ENCODE measurements at regions not wholly inside any gene's neighbourhood (a gene's known extent, or its start where the extent isn't known, plus 50 kb on each side); places are given as distances from the start of the nearest gene placed in this dataset.

DNA sequence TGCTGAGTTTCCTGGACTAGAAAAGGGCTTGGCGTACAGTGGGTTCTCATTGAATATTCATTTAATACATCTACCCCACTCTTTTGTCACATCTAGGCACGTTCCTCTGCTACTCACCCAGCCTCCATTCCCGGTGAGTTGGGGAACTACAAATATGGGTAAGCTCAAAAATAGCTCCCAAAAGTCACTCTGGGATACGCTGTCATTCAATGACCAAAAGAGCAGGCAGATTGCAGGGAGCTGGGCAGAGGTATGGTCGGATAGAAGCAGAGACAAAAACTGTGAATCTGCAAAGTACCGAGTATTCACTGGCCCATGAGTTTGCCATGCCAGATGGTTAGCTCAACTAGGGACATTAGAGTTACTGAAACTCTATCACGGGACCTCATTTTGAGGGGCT is 103.9 kb upstream of the SASH1 start:
- Mint-ChIP-seq H3K27ac (no peak overlapping the region), H3K4me3 (no peak overlapping the region), H3K27me3 (ENCODE audit: low read depth in 2 of 2) (peaks cover 4 to 9% of the 10 kb centered on the region in 2 donors), H3K4me1 (no peaks in the 10 kb centered on the region), H3K36me3 (no peaks in the 10 kb centered on the region), H3K9me3 (no peaks in the 10 kb centered on the region)
- Histone ChIP-seq H3K9me3 (ENCODE audit: control insufficient read depth, insufficient read depth, low read length) (no peaks in the 10 kb centered on the region), H3K27me3 (ENCODE audit: control insufficient read depth, insufficient read depth, low read length) (no peaks in the 10 kb centered on the region), H3K4me3 (ENCODE audit: low read length) (no peak overlapping the region), H3K4me1 (ENCODE audit: control insufficient read depth, insufficient read depth, low read length) (no peaks in the 10 kb centered on the region), H3K27ac (ENCODE audit: low read length) (no peak overlapping the region), H3K36me3 (ENCODE audit: control insufficient read depth, insufficient read depth, low read length) (no peaks in the 10 kb centered on the region)
- intact Hi-C loops (cut with micrococcal nuclease) = no loop called here
- DNase-seq = no peak
- TF ChIP-seq, protein P1, sequence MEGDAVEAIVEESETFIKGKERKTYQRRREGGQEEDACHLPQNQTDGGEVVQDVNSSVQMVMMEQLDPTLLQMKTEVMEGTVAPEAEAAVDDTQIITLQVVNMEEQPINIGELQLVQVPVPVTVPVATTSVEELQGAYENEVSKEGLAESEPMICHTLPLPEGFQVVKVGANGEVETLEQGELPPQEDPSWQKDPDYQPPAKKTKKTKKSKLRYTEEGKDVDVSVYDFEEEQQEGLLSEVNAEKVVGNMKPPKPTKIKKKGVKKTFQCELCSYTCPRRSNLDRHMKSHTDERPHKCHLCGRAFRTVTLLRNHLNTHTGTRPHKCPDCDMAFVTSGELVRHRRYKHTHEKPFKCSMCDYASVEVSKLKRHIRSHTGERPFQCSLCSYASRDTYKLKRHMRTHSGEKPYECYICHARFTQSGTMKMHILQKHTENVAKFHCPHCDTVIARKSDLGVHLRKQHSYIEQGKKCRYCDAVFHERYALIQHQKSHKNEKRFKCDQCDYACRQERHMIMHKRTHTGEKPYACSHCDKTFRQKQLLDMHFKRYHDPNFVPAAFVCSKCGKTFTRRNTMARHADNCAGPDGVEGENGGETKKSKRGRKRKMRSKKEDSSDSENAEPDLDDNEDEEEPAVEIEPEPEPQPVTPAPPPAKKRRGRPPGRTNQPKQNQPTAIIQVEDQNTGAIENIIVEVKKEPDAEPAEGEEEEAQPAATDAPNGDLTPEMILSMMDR (IDR thresholded peaks at IDR 0.05) = no peak
- 88% methylated on average over 7 of the region's 7 CpGs for WGBS (ENCODE audit: insufficient coverage)
- ATAC-seq = no peak

DNA sequence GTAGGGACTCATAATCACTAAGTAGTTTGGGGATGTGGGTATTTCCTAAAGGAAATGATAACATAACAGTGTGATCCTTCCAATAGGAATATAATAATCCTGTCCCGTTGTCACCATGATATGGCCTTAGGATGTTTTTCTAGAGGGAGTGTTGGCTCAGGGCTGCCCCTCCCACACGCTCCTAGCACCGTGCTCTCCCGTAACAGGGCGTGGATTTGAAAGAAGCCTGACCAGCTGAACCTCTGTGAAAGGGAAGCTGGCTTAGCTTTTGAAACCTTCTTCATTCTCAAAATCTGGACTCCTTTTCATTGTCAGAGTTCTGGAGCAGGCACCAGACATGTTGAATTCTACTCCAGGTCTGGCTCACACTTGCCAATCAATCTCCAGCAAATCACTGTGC is 103.4 kb upstream of the SASH1 start:
- intact Hi-C loops (cut with micrococcal nuclease) = no loop called here
- no peaks in the 10 kb centered on the region for H3K36me3 Mint-ChIP-seq

DNA sequence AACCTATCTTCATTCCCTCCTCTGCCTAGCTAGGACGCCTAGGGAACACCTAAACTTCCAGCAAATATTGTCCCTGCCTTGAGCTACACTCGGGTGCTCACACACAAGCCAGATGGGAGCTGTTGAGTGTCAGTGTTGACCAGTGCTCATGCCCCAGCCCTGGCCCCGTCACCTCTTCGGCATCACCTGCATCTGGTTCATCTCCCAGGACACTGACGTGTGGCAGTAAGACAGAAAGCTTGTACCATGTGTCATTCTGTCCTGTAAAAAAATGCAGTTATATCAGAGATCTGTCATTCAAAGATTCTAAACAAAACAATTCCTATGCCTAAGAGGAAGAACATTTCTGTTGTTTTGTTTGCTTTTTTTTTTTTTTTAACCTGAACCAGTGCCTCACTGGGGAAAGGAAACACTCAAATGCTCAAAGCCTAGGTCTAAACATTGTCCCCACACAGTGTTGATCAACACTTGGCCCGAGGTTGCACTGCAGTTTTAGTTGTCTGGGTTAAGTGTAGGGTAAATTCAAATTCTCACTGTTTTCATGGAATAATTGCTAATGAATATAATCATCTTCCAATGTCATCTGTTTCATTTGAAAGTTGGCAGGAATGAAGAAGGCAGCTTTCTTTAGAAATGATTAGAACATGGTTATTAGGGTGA is 102.7 kb upstream of the SASH1 start:
- Histone ChIP-seq H3K9me3 (ENCODE audit: control insufficient read depth, insufficient read depth, low read length) (no peaks in the 10 kb centered on the region), H3K27me3 (ENCODE audit: control insufficient read depth, insufficient read depth, low read length) (no peaks in the 10 kb centered on the region), H3K36me3 (ENCODE audit: control insufficient read depth, insufficient read depth, low read length) (no peaks in the 10 kb centered on the region), H3K27ac (ENCODE audit: low read length) (no peak overlapping the region), H3K4me3 (ENCODE audit: low read length) (no peak overlapping the region), H3K4me1 (ENCODE audit: control insufficient read depth, insufficient read depth, low read length) (no peaks in the 10 kb centered on the region)
- DNase-seq = no peak
- ATAC-seq = no peak
- 82% methylated on average over 6 of the region's 6 CpGs for WGBS (ENCODE audit: insufficient coverage)
- no peaks in the 10 kb centered on the region for H3K36me3 Mint-ChIP-seq
- H3K9me3 Mint-ChIP-seq = no peaks in the 10 kb centered on the region
- peaks cover 4 to 9% of the 10 kb centered on the region in 2 donors for H3K27me3 Mint-ChIP-seq (ENCODE audit: low read depth in 2 of 2)
- H3K27ac Mint-ChIP-seq = no peak overlapping the region
- H3K4me3 Mint-ChIP-seq = no peak overlapping the region
- intact Hi-C loops (cut with micrococcal nuclease) = no loop called here
- no peaks in the 10 kb centered on the region for H3K4me1 Mint-ChIP-seq
- TF ChIP-seq, protein P1 (IDR thresholded peaks at IDR 0.05) = no peak

More for the DNA sequence above, 103.4 kb upstream of the SASH1 start:
- H3K4me3 Mint-ChIP-seq = no peak overlapping the region
- 74% methylated on average over 5 of the region's 5 CpGs for WGBS (ENCODE audit: insufficient coverage)
- Histone ChIP-seq H3K9me3 (ENCODE audit: control insufficient read depth, insufficient read depth, low read length) (no peaks in the 10 kb centered on the region), H3K27ac (ENCODE audit: low read length) (no peak overlapping the region), H3K36me3 (ENCODE audit: control insufficient read depth, insufficient read depth, low read length) (no peaks in the 10 kb centered on the region), H3K4me1 (ENCODE audit: control insufficient read depth, insufficient read depth, low read length) (no peaks in the 10 kb centered on the region), H3K4me3 (ENCODE audit: low read length) (no peak overlapping the region), H3K27me3 (ENCODE audit: control insufficient read depth, insufficient read depth, low read length) (no peaks in the 10 kb centered on the region)
- no peak for ATAC-seq
- no peaks in the 10 kb centered on the region for H3K4me1 Mint-ChIP-seq
- no peak overlapping the region for H3K27ac Mint-ChIP-seq
- no peaks in the 10 kb centered on the region for H3K9me3 Mint-ChIP-seq
- DNase-seq = no peak
- H3K27me3 Mint-ChIP-seq (ENCODE audit: low read depth in 2 of 2) = peaks cover 4 to 9% of the 10 kb centered on the region in 2 donors
- TF ChIP-seq, protein P1 (IDR thresholded peaks at IDR 0.05) = no peak

DNA sequence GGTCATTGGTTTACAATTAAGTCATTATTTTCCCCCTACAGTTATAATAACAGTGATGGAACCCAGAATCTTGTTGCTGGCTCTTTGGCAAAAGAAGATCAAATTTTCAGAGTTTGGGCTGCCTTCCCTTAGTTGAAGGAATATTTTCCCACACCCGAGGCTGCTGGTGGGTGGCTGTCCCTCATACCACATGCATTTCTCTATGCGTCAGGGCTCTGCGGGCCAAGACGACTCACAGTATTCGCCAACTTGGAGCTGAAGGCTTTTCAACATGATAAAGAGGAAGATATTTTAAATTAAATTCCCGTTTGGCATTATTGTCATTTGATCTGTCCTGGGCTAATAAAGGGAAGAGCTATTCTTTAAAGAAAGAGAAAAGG is 102.2 kb upstream of the SASH1 start:
- peaks cover 4 to 9% of the 10 kb centered on the region in 2 donors for H3K27me3 Mint-ChIP-seq (ENCODE audit: low read depth in 2 of 2)

More for the DNA sequence above, 102.2 kb upstream of the SASH1 start:
- TF ChIP-seq, protein P1 (IDR thresholded peaks at IDR 0.05) = no peak
- intact Hi-C loops (cut with micrococcal nuclease) = no loop called here
- no peak for ATAC-seq
- Histone ChIP-seq H3K27me3 (ENCODE audit: control insufficient read depth, insufficient read depth, low read length) (no peaks in the 10 kb centered on the region), H3K36me3 (ENCODE audit: control insufficient read depth, insufficient read depth, low read length) (no peaks in the 10 kb centered on the region), H3K4me3 (ENCODE audit: low read length) (no peak overlapping the region), H3K4me1 (ENCODE audit: control insufficient read depth, insufficient read depth, low read length) (no peaks in the 10 kb centered on the region), H3K9me3 (ENCODE audit: control insufficient read depth, insufficient read depth, low read length) (no peaks in the 10 kb centered on the region), H3K27ac (ENCODE audit: low read length) (no peak overlapping the region)
- DNase-seq = no peak
- no peak overlapping the region for H3K27ac Mint-ChIP-seq
- no peaks in the 10 kb centered on the region for H3K36me3 Mint-ChIP-seq
- no peaks in the 10 kb centered on the region for H3K4me1 Mint-ChIP-seq
- 84% methylated on average over 5 of the region's 6 CpGs for WGBS (ENCODE audit: insufficient coverage)
- H3K9me3 Mint-ChIP-seq = no peaks in the 10 kb centered on the region
- no peak overlapping the region for H3K4me3 Mint-ChIP-seq
